Effector CD8-positive, alpha-beta T cell (primary cell): ENCODE measurements at regions not wholly inside any gene's neighbourhood (a gene's known extent, or its start where the extent isn't known, plus 50 kb on each side); places are given as distances from the start of the nearest gene placed in this dataset.
"Not testable (repeated sequence)": the region's sequence is repeated elsewhere in the genome, so short reads cannot be mapped to it uniquely, and the experiment has no call there.

Experiments used
- DNase-seq: peaks from one replicate; lab custom pipeline; 2025; lab: John Stamatoyannopoulos, UW

DNA sequence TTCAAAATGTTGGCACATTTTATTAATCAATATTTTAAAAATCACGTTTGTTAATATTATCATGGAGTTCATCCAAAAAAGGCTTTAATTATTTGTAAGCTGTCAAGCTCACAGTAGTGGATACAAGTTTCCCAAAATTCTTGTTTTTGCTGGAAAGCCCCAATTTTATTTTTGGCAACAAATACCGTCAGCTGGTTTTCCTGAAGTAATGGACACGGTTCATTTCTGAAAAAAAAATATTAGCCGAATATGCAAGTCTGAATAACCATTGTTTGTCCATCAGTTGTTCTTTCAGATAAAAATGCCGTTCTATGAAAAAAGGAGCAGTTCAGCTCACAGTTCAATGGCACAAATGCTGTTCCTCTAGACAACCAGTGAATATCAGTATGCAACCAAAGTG, 101.5 kb upstream of the RAI14 start:
- no peak for DNase-seq

DNA sequence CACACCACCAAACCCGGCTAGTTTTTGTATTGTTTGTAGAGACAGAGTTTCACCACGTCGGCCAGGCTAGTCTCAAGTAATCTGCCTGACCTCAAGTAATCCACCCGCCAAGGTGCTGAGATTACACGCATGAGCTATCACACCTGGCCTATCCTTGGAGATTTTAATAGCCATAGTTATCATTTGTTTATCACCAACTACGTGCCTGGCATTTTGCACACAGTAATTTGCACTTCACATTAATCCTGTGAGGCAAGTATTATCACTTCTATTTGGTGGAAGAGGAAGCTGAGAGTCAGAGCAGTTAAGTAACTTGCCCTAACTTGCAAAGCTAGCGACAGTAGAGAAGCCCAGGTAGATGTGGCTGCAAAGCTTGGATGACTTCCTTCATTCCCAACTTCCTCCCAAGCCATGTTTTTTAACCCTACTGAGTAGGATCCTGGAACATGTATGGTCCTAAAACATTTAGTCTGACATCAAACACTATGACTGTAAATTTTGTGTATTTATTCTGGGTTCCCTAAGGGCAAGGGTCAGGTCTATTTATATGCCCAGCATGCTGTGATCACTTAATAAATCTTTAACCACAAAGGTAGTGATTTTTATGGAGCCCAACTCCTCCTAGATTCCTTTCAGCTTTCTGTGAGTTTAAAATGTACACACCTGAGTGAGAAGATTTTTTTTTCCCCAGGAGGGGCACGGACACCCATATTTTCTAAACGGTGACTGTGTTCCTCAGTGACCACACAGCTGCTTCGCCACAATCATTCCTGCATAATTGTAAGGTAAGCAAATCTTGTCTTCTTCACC, 100.2 kb upstream of the RAI14 start:
- DNase-seq, result no peak

- DNase-seq, result no peak
Measured at GRCh38 chr5:34556509-34556782, 99.7 kb upstream of the RAI14 start.

DNA sequence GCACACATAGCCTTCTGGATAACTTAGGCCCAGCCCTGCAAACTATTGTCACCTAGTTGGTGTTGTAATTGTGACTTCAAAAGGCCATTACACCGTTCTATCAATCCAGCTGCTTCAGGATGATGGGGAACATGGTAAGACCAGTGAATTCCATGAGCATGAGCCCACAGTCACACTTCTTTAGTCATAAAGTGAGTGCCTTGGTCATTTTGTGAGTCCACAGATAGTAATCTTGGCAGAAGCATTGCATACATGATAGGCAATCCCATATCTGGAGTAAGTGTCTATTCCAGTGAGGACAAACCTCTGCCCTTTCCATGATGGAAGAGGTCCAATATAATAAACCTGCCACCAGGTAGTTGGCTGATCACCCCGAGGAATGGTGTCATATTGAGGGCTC, 94.5 kb upstream of the RAI14 start:
- DNase-seq, result not testable (repeated sequence)

GRCh38 chr5:34562791-34563190, 93.3 kb upstream of the RAI14 start:
- DNase-seq, result no peak

- DNase-seq, result no peak
Measured at GRCh38 chr5:34563269-34563668, 92.9 kb upstream of the RAI14 start.

GRCh38 chr5:34563931-34564709, 92.0 kb upstream of the RAI14 start:
- DNase-seq, result no peak

DNA sequence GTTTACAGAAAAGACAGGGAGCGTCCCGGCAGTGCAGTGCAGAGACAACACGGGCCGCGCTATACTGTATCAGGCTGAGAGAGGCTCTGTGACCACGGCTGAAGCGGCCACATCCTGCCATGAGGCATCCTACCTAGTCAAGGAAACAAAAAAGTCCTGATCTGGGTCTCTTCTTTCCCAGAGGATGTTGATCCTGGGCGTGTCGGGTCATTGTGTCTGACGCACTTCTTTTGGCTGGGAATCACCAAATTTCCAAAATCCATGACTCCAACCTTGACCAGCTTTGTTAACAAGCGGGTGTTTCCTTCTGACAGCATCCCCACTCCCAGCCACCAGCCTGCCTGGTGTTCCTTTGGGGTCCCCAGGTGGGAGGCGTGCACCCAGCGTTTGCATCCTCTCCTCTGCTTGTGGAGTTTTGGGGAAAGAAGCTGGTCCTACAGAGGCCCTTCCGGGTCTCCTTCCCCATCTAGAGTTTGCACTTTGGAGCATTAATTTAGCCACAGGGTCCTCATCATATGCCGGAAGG, 91.4 kb upstream of the RAI14 start:
- DNase-seq, result no peak

DNA sequence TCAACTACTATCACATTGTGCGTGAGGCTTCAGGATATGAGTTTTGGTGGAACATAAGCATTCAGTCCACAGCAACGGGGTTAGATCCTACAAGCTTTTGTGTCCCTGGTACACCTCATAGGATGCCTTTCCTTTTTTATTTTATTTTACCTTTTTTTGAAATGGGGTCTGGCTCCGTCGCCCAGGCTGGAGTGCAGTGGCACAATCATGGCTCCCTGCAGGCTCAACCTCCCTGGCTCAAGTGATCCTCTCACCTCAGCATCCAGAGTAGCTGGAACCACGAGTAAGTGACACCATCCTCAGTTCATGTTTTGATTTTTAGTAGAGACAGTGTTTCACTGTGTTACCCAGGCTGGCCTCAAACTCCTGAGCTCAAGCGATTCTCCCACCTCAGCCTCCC, 86.0 kb upstream of the RAI14 start:
- no peak for DNase-seq

DNA sequence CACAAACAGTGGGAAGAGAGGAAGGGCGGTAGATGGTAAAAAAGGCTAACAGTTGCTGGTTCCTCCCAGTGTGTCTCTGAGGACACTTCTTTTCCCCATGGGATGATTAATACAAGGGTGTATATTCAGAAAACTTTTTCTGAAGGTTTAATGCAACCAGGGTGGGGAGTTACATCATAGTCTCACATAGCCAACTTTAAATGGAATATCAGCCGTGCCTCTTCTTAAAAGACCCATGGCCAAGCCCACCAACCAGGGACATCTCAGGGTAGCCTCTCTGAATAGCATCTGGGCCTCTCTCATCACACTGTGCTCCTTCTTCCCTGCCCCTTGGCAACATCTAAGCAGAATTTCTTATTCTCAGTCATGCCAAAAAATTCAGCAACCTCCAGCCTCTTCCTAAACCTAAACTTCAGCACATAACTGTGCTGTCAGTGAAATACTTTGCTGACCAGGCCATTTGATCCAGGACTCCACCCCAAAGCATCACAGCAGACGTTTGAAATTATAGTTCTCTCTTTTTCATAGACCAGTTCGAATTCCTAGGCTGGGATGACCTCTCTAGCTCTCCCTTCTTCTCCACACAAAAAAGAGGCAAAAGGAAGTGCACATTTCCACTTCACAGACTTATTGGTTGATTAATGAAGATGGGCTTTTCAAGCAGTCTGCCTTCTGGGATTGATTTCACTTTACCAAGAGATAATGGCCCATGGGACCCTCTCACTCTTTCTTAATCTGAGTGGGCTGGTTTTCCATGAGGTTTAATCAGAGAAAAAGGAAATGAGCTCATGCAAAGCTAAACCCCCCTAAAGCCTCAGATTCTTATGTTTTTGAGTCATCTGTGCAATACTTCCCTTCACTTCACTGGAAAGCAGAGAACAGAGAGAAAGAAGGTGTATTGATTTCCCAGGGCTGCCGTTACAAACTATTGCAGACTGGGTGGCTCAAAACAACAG, 85.1 kb upstream of the RAI14 start:
- no peak for DNase-seq

DNA sequence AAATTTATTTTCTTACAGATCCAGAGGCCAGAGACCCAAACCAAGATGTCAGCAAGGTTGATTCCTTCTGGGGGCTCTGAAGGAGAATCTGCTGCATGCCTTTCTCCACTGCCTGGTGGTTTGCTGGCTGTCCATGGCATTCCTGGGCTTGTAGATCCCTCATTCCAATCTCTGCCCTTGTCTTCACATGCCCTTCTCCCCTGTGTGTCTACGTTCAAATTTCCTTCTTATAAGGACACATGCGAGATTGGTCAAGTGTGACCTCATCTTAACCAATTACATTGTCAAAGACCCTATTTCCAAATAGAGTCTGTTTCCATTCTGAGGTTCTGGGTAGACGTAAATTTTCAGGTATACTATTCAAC, 84.5 kb upstream of the RAI14 start:
- no peak for DNase-seq

GRCh38 chr5:34574936-34575467, 81.1 kb upstream of the RAI14 start:
- DNase-seq, result no peak

GRCh38 chr5:34576891-34577666, 79.0 kb upstream of the RAI14 start:
- no peak for DNase-seq

DNA sequence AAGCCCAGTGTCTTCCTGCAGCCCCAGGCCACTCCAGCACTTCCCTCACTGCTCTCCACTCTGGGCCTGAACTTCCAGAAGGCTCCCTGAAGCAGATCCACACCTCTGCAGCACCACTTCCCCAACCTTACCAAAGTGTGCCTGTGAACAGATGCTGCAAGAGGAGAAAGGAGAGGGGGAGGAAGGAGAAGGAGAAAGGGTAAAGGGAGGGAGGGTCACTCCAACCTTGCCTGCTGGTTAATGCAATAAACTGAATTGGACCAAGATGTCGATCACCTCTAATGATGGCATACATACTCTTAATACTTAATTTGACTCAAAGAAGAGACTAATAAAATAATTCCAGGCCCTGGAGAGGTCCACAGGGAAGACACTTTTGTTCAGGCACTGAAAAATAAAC, 77.2 kb upstream of the RAI14 start:
- no peak for DNase-seq

GRCh38 chr5:34580983-34581382, 75.1 kb upstream of the RAI14 start:
- no peak for DNase-seq

DNA sequence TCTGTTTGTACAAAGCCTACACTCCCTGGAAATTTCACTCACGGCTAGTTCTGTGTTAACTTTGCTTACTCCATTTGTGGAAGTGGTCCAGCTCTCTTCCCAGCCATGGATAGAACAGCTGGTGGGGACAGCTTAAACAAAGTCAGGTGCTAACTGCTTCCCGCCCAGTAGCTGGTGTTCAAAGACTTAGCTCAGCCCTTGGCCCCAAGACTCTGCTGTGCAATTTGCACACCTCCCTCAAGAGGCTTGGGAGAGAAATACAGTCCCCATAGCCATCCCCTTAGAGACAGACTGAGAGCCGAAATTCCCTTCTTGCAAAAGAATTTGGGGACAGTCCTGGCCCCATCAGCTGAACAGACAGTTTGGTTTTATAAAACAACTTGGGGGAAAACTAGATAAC, 73.8 kb upstream of the RAI14 start:
- DNase-seq, result no peak

DNA sequence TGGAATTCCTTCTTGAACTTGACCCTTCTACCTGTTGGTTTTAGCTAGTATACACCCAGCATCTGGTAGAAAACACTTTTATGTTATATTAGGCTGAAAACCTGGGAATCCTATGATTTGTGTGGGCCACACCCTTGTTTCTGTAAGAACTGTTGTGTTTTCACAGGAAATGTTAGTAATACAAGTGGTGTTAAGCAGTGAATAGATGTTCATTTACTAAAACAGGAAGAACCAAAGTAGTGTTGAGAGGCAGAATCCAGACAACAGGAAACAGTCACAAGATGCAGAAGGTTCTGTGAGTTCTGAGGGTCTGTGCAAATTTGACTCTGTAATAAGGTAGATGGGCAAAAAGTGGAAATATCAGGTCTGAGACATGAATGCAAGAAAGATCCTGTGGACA, 73.0 kb upstream of the RAI14 start:
- DNase-seq, result no peak

DNA sequence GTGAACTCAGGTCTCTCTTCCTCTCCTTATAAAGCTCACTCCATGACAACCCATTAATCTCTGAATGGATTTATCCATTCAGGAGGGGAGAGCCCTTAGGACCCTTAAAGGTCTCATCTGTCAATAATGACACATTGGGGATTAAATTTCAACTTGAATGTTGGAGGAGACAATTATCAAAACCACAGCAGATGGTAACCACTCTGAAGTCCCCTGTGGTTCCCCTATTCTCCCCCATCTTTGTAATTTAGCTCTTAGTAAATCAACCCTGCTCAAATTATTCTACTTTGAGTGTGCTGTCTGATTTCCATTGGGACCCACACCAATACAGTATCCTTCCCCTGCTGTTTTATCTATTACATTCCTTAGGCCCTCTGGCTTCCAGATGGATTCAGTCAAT, 72.0 kb upstream of the RAI14 start:
- no peak for DNase-seq

- DNase-seq, result no peak
Measured at GRCh38 chr5:34585601-34586104, 70.5 kb upstream of the RAI14 start.

DNA sequence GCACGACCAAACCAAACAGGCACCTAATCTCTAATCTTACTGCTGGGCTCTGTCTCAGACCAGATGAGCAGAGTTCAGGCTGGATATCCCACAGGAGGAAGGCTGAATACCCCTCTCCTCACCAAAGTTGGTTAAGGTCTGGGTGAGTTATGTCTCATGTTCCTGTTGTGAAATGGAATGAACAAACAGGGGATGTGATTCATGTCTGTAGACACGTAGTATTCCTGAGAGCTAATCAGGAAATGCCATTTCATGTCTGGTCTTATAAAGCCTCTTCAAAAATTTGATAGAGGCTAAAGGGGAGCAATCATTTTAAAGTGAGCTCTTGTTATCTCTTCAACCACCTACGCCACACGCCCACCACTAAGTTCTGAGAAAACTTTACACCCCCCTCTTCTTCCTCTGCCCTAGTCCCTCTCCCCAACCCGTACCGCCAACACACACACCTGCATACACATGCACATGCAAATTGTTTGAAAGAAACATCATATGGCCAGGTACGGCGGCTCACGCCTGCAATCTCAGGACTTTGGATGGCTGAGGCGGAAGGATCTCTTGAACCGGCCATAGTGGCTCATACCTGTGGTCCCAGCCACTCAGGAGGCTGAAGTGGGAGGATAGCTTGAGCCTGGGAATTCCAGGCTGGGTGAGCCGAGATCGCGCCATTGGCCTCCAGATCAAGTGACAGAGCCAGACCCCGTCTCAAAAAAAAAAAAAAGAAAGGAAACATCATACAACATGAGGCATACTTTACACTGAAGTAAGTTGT, 69.8 kb upstream of the RAI14 start:
- no peak for DNase-seq
